ENCODE measurements at regions not wholly inside any gene's neighbourhood (a gene's known extent, or its start where the extent isn't known, plus 50 kb on each side); places are given as distances from the start of the nearest gene placed in this dataset.
"Not testable (repeated sequence)": the region's sequence is repeated elsewhere in the genome, so short reads cannot be mapped to it uniquely, and the experiment has no call there.

GRCh38 chr2:35116151-35116550 is 1239.4 kb upstream of the CRIM1 start:
- no peaks in the 10 kb centered on the region for H3K4me1 ChIP-seq
- peak in 1 of 4 donors; percentile 21 for ATAC-seq
- H3K27me3 ChIP-seq = no peaks in the 10 kb centered on the region
- TF ChIP-seq CTCF (IDR thresholded peaks at IDR 0.05) = no peak
- DNase-seq = no peak
- FAIRE-seq = no peak
- no peaks in the 10 kb centered on the region for H3K9me3 ChIP-seq
- intact Hi-C loops (cut with DNase I) = no loop called here
- H3K36me3 ChIP-seq = no peaks in the 10 kb centered on the region
- H3K4me3 ChIP-seq = no peak overlapping the region
- H3K27ac ChIP-seq = no peak overlapping the region

DNA sequence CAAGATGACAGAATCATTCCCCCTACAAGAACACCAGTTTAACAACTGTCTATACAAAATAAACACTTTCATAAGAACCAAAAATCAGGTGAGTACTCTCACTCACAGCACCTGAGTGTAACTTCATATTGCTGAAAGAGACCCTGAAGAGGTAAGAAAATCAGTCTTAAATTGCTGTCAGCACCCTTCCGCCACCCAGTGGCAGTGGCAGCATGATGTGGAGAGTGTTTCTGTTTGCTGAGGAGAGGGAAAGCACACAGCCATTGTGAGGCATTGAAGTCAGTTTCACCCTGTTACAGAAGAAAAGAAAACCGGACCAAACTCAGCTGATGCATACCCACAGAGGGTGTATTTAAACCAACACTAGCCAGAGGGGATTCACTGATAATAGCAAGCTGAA is 1240.8 kb upstream of the CRIM1 start:
- no peak overlapping the region for H3K4me3 ChIP-seq
- intact Hi-C loops (cut with DNase I) = no loop called here
- no peak for TF ChIP-seq CTCF (IDR thresholded peaks at IDR 0.05)
- H3K27ac ChIP-seq = no peak overlapping the region
- WGBS, 2 donors = 59 to 72% methylated on average over 2 of the region's 2 CpGs
- no peaks in the 10 kb centered on the region for H3K9me3 ChIP-seq
- no peaks in the 10 kb centered on the region for H3K36me3 ChIP-seq
- no peaks in the 10 kb centered on the region for H3K27me3 ChIP-seq
- H3K4me1 ChIP-seq = no peaks in the 10 kb centered on the region
- FAIRE-seq (no peak), DNase-seq (no peak), ATAC-seq (no peak)

DNA sequence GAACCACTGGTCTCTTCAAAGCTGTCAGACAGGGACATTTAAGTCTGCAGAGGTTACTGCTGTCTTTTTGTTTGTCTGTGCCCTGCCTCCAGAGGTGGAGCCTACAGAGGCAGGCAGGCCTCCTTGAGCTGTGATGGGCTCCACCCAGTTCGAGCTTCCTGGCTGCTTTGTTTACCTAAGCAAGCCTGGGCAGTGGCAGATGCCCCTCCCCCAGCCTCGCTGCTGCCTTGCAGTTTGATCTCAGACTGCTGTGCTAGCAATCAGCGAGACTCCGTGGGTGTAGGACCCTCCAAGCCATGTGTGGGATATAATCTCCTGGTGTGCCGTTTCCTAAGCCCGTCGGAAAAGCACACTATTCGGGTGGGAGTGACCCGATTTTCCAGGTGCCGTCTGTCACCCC is 1243.2 kb upstream of the CRIM1 start:
- H3K9me3 ChIP-seq; H3K36me3 ChIP-seq; H3K4me1 ChIP-seq; H3K4me3 ChIP-seq; intact Hi-C loops (cut with DNase I); H3K27ac ChIP-seq; H3K27me3 ChIP-seq; ATAC-seq; FAIRE-seq; DNase-seq: not testable (repeated sequence)
- WGBS, 2 donors = 80 to 93% methylated on average over 2 to 10 of the region's 10 CpGs

- H3K9me3 ChIP-seq = no peaks in the 10 kb centered on the region
- 51 to 81% methylated on average over 1 of the region's 1 CpG for WGBS, 2 donors
- DNase-seq (no peak), ATAC-seq (no peak), FAIRE-seq (peak; percentile 29)
- intact Hi-C loops (cut with DNase I) = no loop called here
- H3K36me3 ChIP-seq = no peaks in the 10 kb centered on the region
- H3K27ac ChIP-seq = no peak overlapping the region
- no peaks in the 10 kb centered on the region for H3K4me1 ChIP-seq
- no peak overlapping the region for H3K4me3 ChIP-seq
- H3K27me3 ChIP-seq = no peaks in the 10 kb centered on the region
- no peak for TF ChIP-seq CTCF (IDR thresholded peaks at IDR 0.05)
Measured at GRCh38 chr2:35104309-35104708, 1251.3 kb upstream of the CRIM1 start.

- no peak for FAIRE-seq
- no peak for TF ChIP-seq CTCF (IDR thresholded peaks at IDR 0.05)
- Histone ChIP-seq H3K4me3 (no peak overlapping the region), H3K36me3 (no peaks in the 10 kb centered on the region), H3K27me3 (no peaks in the 10 kb centered on the region), H3K4me1 (no peaks in the 10 kb centered on the region), H3K27ac (no peak overlapping the region), H3K9me3 (no peaks in the 10 kb centered on the region)
- WGBS, 2 donors = 69 to 72% methylated on average over 2 of the region's 2 CpGs
- no peak for ATAC-seq
- intact Hi-C loops (cut with DNase I) = no loop called here
- no peak for DNase-seq
Measured at GRCh38 chr2:35099342-35099741, 1256.2 kb upstream of the CRIM1 start.

GRCh38 chr2:35082072-35082471 is 1273.5 kb upstream of the CRIM1 start:
- Histone ChIP-seq H3K36me3 (no peaks in the 10 kb centered on the region), H3K4me1 (no peaks in the 10 kb centered on the region), H3K27ac (no peak overlapping the region), H3K9me3 (no peaks in the 10 kb centered on the region), H3K4me3 (no peak overlapping the region), H3K27me3 (no peaks in the 10 kb centered on the region)
- 84 to 97% methylated on average over 4 of the region's 4 CpGs for WGBS, 2 donors
- intact Hi-C loops (cut with DNase I) = no loop called here
- TF ChIP-seq CTCF (IDR thresholded peaks at IDR 0.05) = no peak
- ATAC-seq = no peak
- no peak for DNase-seq
- no peak for FAIRE-seq
